NCI-H2196 (cell line): ENCODE measurements at regions not wholly inside any gene's neighbourhood (a gene's known extent, or its start where the extent isn't known, plus 50 kb on each side); places are given as distances from the start of the nearest gene placed in this dataset.
"Not testable (repeated sequence)": the region's sequence is repeated elsewhere in the genome, so short reads cannot be mapped to it uniquely, and the experiment has no call there.

Source experiments
- DNase-seq: peaks from one replicate; lab custom pipeline; 2025; ENCODE audit not compliant: unreplicated experiment; lab: John Stamatoyannopoulos, UW

DNA sequence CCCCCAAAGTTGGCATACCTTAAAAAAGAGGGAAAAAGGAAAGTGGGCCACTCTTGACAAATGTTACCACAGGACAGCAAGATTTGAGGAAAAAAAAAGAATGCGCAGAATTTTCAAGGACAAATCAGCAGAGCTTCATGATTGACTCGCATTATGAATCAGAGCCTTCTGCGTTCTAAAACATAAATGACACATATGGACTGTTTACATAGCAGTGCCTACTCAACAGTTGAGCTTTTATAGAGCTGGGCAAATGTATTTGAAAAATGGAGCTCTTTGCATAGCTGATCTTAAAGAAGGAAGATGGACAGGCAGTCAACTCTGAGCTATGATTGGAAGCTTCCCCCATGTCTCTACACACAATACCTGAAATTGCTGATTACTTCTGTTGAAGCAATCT is 213.2 kb upstream of the NT5E start:
- no peak for DNase-seq

DNA sequence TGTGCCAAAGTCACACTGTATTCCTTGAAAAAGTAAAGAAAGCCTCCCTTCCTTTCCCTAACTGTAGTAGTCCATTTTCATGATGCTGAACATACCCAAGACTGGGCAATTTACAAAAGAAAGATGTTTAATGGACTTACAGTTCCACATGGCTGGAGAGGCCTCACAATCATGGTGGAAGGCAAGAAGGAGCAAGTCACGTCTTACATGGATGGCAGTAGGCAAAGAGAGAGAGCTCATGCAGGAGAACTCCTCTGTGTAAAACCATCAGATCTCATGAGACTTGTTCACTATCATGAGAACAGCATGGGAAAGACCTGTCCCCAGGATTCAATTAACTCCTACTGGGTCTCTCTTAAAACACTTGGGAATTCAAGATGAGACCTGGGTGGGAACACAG is 222.5 kb upstream of the NT5E start:
- not testable (repeated sequence) for DNase-seq

DNA sequence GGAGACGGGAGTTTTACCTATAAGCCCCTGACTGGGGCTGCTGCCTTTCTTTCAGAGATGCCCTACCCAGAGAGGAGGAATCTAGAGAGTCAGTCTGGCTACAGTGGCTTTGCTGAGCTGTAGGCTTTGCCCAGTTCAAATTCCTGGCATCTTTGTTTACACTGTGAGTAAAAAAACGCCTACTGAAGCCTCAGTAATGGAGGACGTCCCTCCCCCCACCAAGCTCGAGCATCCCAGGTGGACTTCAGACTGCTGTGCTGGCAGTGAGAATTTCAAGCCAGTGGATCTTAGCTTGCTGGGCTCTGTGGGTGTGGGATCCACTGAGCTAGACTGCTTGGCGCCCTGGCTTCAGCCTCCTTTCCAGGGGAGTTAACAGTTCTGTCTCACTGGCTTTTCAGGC is 237.1 kb upstream of the NT5E start:
- not testable (repeated sequence) for DNase-seq

DNA sequence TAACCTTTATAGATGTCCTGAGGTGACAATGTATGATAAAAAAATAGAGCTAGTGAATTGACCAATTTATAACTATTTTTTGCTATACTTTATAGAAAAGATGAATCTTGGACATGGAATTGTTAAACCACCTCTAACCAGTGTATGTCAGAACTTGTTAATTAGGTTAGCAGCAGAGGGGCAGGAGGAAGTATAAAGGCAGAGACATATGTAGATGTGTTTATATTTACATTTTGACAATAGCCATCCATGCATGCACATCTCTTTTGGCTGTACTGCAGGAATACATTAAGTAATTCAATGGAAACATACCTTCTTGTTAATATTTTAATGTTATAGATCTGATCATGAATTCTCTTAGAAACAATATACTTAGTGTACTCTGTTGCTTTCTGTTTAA is 254.6 kb upstream of the NT5E start:
- DNase-seq: no peak

DNA sequence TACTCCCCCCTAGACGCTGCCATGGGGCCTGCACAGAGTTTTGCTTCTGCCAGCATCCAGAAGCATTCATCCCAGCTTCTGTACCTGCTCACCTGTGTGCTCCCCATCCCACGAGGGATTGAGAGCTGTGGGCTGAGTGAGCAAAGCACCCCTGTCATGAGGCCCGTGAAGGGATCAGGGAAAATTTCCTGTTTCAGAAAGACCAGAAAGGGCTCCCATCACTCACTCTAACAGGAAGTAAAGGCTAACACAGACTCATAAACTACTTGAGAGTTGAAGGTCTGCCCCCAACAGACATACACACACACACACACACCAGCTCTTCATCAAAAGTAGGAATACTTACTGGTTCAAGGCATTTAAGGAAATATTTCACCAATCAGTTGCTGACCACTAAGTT is 256.5 kb upstream of the NT5E start:
- DNase-seq: no peak

DNA sequence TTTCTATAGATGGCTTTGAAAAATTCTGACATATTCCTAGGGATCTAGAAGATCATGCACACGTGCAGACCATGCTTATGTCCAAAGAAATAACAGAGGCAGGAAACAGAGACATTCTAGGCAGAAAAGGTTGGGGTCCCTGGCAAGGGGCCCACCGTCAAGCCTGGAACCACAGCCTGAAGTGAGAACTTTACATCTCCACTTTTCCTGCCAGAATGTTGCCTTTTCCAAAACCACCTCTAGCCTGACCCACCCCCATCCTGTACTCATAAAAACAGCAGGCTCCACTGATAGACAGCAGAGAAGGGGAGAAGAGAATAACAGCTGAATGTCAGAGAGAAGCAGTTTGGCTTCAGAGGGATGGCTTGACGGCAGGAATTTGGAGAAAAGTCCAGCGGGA is 257.3 kb upstream of the NT5E start:
- DNase-seq: no peak

DNA sequence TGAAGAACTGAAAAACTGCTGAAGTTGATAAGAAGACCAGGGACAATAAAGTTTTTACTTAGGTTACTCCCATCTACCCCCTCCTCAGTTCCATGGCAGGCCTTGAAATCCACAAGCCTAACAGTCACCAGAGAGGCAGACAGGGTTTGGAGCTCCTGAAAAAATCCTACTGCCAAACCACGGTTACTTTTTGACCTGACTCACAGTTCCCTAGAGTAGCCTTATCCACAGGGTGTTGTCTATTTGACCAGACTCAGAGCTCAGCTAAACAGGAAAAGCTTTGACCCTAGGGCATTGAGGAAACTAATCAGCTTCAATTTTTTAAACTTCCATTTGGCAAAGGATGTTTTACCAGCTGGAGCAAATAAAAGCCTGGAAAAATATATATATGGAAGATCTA is 257.7 kb upstream of the NT5E start:
- no peak for DNase-seq

DNA sequence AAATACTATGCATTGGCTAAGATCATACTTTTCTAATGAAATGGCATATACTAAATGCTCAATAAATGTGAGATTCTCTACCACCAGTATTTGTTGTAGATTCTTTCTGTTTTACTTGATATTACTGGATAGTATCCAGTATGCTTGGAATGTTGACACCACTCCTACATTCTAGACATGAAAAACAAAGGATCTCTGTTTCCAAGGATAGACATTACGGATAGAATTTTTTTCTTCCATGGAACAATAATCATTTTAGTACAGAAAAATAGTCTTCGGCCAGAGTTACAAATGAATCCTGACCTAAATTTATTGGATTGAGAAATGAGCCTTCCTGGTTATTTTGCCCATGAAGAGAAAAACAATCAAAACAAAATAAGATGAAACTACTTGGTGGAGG is 258.2 kb upstream of the NT5E start:
- no peak for DNase-seq

DNA sequence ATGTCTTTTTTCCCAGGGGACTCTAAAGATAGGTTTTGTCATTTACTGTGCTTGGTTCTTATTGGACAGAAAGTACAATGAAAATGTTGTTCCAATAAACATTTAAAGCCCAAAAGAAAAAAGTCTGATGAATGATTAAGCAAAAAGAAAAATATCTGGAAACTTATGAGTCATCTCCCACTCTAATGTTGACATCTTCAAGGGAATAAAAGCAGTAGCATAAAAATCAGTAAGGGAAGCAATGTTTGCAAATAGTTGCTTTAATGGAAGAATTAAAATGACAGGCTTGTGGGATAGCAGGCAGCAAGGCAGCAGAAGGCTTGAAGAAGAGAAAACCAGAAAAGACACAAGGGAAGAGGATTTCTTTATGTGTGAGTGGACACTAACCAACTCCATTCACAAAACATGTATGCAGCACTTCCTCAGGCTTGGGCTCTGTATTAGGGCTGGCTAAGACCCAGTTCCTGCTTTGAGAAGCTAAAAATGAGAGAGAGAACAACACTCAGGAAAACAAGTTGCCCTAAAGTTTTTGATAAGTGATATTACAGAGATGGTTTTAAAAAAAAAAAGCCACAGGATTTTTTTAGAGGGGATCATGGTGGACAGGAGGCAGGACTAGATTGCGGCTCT is 263.2 kb upstream of the NT5E start:
- no peak for DNase-seq

DNA sequence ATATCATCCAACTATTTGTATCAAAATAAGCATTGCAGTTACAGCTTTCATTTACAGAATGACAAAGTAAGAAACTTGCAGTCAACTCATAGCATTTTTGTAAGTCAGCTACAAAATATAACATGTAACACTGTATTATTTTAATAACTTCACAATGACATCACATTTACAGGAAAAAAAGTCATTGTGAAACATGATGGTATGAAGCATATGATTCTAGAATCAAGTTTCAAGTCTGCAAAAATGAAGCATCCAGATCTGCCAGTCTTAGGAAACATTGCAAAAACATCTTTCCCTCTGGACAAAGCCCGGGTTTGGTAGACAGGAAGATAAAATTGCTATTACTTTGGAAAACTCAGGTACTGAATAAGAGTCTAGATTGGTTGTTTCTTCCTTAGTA is 263.9 kb upstream of the NT5E start:
- no peak for DNase-seq

DNA sequence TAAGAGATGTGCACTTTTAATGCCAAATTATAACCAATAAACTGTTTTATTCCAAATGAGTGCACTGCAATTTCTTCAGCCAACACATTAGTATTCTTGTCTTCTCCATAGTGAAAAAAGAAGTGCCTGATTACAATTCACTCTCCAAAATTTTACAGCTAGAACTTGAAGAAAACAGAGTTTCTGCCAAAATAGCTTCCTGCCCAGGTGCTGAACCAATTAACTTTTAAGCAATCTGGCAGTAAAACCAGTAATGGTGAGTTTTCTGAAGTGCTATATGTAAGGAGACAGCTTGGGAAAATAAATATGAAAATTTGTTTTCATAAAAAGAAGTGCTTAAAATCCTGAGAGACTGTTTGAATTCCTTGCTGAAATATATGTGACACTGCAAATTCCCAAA is 266.0 kb upstream of the NT5E start:
- DNase-seq: no peak

DNA sequence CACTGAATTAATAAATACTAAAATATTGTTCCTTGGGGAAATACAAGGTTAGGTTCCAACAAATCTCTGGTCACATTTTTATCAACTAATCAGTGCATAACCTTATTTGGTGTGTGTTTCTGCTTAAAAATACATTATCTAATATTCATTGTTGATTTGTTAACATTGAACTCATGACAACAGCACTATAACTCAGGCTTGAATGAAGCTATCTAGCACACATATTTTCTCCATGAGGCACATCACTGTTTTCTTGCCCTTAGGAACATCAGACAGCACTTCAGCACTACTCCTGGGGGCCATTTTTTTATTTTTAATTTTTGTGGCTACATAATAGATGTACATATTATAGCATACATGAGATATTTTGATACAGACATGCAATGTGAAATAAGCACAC is 277.2 kb upstream of the NT5E start:
- DNase-seq: no peak

DNA sequence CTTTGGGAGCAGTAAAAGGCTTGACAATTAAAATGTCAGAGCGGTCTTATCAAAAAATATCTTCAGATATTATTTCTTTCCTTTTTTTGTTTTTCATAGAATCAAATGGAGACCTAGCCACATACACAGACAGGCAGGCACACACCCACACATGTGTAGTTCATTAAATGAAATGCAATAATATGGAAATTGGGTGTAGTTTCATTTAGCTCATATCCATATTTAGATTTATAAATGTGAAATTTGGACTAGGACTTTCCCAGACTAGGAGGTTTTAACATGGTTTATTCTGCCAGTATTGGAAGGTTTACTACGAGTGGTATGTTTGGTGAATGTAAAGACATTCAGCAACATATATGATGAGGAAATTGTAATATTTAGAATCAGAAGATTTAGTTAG is 277.7 kb upstream of the NT5E start:
- DNase-seq: no peak

DNA sequence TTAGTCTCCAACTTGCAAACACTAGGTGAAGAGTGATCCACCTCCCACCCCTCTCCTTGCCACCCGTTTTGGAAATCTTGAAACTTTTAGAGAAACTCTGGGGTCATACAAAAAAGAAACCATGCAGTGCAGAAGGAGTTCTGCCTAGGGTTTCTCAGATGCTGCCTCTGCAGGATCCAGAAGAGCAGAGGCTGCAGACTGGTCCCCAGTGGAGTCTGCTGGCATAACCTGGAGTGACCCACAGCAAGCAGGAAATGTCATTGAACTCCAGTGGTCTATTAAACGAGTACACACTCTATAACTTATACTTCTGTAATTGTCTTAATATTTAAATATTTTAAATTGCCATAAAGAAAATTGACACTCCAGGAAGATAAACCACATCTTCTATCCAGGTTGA is 280.7 kb upstream of the NT5E start:
- DNase-seq: no peak

DNA sequence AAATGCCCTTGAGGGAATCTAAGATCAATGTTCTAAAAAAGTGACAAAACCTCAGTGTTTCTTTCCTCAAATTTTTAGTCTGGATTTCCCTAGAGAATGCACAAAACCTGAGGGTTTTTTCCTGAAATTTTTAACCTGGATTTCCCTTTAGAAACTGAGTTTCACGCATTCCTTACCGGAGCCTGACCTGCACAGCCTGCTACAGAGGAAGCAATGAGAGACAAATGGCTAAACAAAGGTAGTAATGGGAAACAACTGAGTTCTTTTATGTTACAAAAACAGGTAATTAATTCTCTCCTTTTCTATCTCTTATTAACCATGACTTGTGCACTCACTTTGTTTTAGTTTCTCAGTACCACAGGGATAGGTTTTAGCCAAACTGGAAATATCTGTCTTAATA is 281.7 kb upstream of the NT5E start:
- DNase-seq: no peak

DNA sequence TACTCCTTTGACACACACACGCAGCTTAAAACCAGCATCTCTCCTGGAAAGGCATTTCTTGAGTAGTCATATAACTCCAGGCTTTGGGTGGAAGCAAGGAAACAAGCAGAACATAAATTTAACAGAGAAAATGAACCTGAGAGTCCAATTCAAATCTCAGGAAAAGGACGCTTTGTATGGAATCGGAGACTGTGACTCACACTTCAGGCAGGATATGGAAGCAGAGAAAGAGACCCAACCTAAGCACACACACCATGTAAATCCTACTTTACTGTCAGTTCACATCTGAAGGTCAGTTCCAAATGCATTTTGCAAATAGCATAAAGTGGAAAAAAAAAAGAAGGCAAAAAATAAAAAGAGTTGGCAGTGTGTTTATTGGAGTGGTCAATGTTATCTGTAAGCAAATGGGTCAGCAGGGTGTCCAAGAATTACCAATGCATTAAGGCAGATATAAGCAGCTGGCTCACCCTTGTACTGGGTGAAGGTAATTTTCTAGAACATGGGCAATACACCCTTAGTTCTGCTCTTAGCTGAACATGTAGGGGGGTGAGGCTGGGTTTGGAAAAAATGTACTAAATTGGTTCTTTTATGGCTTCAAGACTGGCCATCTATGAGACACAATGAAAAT is 283.7 kb upstream of the NT5E start:
- DNase-seq: no peak

DNA sequence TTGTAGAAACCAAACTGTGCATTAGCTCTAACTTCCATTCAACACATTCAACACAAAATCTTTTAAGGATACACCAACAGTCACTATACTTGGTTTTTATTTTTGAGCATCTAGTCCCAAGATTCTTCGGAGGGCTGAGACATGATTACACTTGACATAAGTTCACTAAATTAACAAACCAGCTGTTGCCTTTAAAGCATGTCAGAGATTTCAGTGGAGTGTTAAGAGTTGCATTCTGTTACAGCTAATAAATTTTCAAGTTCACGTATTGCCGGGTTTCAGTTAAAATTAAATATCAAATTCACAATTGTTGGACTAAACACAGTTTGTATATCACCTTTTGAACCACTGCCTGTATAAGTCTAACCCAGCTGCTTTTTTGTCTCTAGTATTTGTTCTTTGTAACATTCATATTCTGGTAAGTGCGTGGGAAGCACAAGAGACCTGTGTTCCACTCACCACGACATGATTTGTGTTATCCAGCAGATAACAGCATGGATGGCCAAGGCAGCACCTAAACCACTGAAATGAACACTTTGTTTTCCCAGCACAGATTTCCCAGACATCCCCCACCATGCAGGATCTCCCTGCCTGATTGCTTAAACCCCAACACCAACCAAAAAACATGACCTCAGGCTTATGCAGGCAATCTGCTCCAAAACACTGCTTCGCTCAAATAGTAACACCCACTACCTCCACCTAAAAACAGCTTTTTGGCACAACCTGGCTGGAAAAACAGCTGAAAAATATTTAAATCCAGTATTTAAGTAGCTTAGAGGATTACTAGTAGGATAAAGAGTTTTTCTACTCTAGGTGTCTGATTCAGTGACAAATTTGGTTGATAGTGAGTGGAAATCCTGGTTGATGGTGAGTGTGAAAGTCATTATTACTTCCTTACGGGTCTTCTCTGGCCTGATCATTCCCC is 286.5 kb upstream of the NT5E start:
- no peak for DNase-seq

DNA sequence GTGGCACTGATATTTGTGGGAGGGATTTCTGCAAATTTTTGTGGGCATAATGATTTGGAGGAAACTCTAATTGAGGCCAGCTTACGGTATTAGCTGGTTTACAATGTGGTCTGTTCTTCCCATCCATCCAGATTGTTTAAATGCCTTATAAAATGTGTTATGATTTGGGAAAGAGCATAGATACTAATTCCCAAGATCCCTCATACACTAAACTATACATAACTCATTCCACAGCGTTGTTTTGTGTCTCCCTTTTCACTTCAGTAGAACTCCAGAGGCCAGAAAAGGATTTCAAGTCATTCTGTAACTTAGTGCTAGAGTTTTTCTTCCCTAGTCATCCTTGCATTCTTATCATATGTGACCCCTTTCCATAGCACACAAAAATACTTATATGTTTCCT is 292.6 kb upstream of the NT5E start:
- no peak for DNase-seq

DNA sequence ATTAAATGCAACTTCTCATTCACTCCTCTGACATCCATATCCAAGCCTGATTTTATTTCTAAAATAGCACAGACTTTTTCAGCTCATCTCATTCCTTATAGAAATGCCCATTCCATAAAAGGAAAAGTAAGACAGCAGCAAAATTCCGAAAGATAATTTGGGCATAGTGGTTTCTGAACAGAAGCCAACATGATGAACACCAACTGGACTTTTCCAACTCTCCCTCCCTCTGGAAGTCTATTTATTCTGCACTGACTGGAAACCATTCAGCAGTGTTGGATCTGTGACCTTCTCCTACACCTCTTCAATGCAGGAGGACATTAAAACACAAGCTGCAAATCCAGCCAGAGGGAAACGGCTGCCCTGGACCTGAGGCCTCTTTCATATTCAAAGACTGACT is 306.2 kb upstream of the NT5E start:
- no peak for DNase-seq

DNA sequence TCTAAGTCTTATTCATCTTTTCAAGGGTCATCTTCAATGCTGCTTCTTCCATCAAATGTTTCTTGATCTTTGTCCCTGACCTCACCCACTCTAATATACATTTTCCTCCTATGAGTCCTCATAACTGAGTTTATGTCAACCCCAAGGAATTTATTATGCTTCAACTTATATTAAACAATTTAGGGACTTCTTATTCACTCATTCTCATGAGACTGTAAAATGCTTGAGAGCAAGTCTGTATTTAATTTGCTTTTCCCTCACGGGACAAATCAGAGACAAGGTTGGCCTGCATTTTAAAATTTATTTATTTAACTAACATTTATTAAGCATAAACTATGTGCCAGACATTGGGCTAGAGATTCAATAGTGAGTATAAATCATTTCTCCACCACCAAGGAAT is 312.0 kb upstream of the NT5E start:
- DNase-seq: no peak

DNA sequence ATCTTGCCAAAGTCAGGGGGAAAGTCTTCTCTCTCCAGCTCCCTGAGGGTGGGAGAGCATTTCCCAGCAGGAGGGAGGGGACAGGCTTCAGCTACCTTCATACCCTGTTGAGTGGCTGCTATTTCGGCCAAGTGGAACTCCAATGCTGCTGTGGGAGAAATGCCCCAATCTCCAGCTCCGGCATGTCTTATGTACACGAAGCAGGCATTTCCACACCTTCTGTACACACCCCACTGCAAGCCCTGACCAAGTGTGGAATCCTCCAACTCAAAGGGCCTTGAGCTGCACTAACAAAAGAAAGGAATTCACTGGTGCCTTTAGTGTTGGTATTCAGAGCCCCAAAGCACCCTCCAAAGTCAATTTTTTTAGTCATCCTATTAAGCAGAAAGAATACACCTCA is 313.6 kb upstream of the NT5E start:
- DNase-seq: no peak

DNA sequence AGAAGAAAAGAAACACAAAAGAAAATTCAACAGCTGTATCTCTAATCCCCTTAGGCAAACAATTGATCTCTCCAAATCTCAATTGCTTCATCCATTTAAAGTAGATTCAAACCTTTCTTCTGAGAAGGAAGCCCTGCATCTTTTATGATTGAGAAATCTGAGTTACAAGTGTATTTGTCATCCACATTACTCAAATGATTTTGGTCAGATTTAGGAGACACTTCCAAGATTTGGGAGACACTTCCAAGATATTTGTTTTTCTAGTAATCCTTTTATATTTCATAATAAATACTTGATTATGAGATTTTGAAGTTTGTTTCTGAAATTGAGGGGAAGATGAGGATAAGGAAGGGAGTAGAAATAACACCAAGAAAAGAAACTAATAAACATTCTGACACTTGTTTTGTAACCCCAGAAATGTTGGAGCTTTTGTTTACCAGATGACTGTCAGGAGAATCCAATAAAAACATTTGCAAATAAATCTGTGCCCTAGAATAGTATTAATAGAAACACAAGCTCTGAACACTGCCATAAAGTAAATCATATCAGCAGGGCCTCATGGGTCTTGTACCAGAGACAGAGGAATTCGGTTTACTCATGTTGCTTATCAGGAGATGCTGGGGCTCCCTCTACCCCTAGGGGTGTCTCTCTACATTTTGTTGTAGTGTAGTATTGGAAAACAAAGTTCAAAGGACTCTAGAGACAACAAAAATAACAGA is 314.3 kb upstream of the NT5E start:
- DNase-seq: no peak
